ENCODE measurements at regions not wholly inside any gene's neighbourhood (a gene's known extent, or its start where the extent isn't known, plus 50 kb on each side); places are given as distances from the start of the nearest gene placed in this dataset.

DNA sequence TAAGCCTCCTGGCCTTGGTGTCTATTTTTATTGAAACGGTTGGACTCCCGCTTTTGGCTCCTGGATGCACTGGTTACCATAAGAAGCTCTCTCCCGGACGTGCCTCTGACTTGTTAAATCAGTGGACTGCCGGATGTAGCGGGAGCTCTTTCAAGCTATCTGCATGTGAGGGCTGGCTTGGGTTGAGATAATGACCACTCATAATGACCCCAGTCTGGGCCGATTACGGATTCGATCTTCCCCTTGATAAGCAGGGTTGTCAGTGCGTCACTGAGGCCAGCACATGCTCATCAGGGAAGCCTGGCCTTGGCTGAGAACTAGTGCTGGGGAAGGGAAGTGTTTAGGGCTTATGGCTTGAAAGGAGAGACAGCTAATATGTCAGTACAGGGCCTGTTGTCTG, 528.1 kb downstream of the CDH26 start:
- DNase-seq = no peak

DNA sequence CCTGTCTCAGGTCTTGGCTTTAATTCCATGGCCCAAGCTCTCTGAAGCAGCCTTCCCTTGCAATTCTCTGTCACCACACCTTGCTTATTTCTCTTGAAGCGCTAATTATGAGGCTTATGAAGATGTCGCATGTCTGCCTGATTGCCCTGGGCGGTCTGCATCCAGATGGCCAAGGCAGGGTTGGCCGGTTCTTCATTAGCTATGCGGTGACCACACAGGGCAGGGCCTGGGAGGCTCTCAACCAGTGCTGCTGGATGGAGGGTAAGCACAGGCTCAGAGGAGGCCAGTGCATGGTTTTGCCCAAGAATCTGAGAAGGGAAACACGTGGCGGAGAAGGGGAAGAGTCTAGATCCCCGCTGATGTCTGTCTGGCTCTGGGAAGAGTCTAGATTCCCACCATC, 528.7 kb downstream of the CDH26 start:
- no peak for DNase-seq

DNA sequence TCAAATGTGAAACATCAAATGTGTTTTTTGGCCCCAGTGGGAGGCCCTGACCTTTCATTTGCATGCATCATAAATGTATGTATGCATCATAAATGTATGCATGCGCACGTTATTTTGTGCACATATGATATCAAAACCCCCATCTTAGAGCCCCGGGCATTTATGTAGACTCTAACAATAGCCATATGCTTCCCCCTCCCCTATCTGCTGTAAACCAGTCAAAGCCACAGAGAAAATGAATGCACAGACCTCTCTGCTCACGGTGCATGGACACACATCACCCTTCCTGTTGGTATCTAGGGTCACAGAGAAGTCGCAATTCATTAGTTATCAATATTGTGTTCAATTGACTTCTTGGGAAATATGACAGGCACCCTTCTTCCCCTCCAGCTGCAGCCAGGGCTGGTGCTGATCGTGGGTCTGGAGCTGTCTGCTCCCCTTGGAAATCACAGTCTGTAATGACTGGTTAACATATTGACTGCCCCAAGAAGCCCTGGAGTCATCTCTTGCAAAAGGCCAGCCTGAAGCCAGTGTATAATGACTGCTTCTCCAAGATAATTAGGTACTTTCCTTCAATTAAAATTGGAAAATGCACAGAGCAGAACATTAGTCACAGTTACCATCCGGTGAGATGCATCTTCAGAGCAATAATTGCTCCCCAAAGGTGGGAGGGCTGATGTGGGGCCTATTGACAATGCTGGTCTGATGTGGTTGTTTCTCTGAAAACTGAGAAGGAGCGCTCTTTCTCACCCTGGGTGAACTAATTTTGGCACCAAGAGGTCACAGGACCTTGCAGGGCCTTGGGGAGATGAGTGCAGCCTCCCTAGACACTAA, 532.2 kb downstream of the CDH26 start:
- DNase-seq = no peak

DNA sequence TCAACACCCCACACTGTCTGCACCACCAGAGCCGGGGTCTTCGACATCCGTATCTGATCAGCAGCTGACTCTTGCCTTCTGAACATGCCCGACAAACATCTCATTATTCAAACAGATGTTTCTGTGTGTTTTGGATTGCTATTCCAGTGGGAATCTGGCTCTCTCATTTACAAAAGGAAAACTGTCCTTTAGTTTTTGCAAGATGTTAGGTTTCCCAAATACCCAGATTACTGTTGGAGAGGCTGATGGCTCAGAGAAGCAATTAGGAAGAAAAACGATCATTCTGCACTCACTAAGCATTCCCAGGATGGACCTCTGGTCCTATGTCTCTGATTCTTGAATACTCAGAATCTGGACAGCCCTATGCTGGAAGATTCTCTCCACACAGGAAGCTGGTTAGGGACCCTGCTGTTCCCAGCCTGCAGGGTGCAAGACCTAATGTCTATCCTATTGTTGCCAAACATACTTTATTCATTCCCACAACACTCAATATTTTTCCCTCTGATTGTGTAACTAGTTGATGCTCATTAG, 532.9 kb downstream of the CDH26 start:
- no peak for DNase-seq

DNA sequence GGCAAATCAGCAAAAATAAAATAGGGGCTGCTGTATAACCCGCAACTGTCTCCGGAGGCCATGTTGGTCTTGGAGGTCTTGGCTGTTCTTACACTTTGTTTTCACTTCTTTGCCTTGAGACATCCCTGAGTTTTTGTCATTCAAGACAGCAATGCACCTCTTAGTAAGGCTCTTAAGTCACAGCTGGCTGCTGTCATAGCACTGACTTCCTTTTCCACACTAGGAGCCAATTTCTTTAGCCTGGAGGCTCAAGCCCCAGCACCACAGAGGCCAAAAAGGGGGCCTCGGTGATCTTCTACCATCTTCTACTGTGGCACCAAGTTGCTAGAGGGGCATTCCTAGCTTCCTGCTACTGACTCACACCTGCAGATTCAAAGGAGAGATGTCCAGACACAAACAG, 536.3 kb downstream of the CDH26 start:
- DNase-seq = no peak

DNA sequence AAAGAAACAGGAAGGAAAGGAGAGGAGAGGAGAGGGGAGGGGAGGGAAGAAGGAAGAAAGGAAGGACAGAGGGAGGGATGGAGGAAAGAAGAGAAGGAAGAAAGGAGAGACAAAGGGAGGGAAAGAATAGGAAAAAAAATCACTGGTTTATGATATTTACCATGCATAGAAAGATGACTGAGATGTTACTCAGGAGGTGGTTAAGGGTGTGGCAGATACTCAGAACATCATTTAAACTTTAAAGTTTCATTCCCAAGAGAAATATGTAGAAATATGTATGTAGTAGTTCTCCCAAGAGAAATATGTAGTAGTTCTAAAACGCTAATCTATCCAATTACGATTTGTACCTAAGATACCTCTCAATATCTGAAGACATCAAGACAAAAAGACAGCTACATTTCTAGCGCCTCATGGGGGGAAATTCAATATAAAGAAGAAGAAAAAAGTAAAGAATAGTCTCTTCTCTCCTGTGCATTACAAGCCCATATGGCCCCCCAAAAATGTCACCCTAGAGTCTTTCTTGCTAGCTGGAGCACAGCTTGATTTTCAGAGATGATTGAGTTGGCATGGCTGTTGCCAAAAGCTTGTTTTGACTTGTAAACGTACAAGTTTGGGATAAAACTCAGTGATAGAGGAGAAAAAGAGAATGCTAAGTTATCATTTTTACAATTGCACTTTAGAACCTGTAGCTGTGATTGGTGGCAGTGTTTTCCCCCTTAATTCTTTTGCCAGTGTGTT, 539.2 kb downstream of the CDH26 start:
- no peak for DNase-seq

DNA sequence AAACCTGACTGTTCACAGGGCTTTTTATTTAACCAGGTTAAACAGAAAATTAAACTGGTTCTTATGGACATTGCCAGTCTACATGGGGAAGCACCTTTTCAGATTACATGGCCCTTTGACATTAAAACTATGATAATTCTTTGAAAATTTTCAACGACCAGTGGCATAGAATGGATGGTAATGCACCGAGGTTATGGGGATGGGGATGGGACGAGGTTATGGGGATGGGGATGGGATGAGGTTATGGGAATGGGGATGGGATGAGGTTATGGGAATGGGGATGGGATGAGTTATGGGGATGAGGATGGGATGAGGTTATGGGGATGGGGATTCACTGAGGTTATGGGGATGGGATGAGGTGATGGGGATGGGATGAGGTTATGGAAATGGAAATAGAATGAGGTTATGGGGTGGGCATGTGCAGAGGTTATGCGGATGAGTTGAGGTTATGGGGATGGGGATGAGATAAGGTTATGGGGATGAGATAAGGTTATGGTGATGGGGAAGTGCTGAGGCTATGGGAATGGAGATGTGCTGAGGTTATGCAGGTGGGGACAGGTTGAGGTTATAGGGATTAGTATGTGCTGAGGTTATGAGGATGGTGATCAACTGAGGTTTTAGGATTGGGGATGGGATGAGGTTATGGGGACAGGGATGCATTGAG, 541.9 kb downstream of the CDH26 start:
- no peak for DNase-seq

DNA sequence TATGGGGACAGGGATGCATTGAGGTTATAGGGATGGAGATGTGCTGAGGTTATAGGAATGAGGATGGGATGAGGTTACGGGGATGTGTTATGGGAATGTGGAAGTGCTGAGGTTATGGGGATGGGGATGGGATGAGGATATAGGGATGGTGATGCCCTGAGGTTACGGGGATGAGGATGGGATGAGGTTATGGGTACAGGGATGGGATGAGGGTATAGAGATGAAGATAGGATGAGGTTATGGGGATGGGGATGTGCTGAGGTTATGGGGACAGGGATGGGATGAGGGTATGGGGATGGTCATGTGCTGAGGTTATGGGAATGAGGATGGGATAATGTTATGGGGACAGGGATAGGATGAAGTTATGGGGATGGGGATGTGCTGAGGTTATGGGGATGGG, 542.8 kb downstream of the CDH26 start:
- DNase-seq = no peak

DNA sequence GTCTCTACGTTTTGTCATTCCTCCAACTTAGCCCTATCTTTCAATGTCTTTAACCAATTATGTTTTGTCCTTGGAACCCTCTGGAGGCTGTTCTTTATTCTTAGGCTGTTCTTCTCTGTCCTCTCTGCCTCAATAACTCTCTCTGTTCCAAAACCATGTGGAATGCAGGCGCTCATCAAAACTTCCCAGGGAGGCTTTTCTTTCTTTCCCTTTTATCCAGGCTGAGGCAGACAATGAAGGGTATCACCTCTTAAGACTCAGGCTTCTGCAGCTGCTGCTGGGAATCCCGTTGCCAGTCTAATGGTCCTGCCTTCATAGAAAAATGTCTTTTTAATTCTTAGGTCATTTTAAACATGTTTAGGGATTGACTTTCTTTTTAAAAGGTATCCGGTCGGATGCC, 544.7 kb downstream of the CDH26 start:
- no peak for DNase-seq

DNA sequence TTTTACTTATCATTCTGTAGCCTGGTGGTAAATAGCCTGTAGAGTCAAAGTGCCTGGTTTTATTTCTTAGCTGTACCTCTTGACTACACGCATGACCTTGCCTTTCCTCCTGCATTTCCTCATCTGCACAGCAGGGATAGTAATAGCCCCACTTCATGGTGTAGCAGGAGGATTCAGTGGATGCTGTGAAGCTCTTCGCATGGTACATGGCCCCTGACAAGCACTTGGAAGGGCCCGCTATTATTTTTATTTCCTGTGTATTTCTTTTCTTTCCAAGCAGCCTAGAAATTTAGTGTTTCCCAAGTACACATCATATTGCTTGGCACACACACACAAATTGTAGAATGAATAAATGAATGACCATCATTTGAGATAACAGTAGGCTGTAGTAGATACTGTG, 547.2 kb downstream of the CDH26 start:
- no peak for DNase-seq

DNA sequence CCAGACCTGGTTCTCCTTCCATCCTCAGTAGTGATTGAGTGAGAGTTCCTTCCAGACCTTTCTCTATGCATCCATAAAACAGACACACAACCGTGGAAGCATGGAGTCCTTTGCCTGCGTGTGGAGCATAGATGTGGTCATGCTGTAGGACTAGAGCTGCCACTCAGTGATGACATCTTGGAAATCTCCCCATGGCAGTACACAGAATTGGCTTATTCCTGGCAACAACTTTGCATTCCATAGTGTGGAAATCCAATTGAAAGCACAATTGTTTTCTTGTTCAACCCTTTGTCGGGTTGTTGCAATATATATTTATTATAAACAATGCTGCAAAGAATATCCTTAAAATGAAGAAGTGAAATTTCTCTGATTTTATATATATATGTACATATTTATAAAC, 547.8 kb downstream of the CDH26 start:
- DNase-seq = no peak

DNA sequence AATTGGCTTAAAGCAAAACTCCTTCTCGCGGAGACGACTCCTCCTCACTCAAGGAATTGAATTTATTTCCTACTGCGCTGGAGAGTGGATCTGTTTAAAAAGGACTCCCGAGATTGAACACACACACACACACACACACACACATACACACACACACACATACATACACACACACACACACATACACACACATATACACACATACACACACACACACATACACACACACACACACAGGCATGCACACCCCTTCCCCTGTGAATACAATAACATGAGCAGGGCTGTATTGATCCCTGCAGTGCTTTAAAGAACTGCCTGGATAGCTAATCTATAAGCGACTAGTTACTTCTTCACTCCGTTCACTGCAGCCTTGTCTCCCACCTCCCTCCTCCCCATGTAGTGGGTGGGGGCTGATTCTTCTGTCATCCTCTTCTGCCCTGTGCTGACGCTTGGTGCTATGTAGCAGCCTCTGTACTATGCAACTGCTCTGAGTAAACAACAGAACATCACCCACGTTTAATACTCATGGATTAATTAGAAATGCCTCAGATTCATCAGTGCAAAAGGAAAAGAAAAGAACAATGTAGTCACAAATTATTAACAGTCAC, 549.0 kb downstream of the CDH26 start:
- DNase-seq = no peak

DNA sequence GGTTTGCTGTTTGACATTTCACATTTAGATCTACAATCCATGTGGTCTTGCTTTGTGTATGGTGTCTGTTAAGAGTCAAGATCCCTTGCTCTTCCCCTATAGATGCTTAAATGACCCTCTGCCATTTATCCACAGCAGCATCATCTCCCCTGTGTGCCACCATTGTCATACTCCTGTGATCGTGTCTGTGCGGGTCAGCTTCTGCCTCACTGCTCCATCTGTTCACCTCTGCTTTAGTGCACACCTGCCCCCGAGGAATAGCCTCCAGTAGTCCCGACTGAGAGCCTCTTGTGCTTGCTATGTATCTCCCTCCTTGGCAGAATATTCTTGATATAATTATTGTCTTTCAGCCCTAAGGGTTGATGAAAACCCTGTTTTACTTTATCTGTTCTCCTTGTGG, 551.2 kb downstream of the CDH26 start:
- DNase-seq = no peak

DNA sequence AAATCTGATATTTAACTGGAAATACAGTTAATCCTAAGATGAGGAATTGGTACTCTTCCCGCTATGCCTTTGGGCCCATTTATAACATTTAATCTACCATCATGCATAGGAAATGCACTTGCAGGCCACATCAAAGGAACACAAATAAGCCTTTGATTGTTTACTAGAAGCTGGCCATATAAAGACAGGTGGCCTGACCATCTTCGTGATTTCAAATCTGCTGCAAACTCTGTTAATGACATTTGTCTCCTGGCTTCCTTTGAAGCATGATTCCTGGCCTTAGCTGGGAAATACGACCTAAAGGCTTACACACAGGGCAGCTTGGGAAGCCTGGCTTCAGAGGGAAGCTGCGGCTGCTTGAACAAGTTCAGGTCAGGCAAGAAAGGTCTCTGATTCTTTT, 552.1 kb downstream of the CDH26 start:
- no peak for DNase-seq

DNA sequence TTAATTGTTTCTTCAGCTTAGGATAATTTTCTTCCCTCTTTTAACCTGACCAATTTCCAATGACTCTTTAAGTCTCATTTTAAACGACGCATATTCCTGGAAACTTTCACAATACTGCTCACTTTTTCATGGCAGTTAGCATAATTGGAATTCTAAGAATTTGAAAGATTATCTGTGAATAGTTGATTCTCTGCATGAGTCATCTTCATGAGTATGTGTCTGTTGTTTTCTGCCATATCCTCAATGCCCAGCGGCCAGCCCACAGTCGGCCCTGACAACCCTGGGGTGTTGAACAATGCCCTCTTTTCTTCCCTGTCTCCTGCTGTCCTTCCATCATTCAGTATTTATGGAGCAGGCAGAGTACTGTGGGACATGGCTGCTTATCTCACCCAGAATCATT, 554.2 kb downstream of the CDH26 start:
- no peak for DNase-seq

DNA sequence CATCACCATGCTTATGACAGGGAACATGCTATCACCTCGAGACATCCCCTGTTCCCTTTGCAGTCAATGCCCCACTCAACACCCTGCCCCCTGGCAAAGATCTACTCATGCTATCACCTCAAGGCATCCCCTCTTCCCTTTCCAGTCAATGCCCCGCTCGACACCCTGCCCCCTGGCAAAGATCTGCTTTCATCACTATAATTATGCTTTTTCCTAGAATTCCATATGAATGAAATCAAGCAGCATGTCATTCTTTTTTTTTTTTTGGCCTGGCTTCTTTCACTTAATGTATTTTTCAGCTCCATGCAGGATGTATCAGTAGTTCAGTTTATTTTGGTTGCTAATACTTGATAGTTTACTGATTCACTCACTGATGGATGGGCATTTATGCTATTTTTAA, 554.9 kb downstream of the CDH26 start:
- DNase-seq = no peak

DNA sequence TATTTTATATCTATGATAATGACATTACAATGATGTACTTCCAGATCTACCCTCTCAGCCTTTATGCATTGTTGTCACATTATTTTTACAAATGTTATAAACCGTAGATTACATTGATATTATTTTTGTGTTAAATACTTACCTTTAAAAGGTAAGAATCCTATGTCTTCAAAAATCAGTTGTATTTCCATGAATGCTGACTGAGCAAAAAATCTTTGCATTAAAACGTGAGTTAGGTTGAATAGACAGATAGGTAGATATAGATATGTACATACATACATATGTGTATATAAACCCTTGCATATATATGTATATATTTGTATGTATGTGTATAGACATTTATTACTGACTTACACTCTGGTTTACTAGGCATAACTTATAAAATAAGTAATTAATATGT, 558.2 kb downstream of the CDH26 start:
- no peak for DNase-seq

DNA sequence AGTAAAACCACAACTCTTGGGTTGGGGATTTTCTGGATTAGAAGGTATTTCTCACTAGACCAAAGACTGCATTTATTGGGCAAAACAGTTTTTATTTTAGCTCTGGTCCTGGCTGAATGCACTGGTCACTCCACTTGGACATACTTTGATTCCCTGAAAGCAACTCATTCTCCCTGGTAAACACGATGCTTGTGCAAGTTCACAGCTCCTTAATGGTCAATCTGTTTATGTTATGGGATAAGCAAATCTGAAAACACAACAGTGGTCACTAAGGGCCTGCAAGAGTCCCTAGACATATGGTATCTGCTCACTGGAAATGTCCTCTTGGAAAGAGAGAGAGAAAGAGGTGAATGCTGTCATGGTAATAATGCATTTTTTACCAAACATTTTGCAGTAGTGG, 559.8 kb downstream of the CDH26 start:
- DNase-seq = no peak

DNA sequence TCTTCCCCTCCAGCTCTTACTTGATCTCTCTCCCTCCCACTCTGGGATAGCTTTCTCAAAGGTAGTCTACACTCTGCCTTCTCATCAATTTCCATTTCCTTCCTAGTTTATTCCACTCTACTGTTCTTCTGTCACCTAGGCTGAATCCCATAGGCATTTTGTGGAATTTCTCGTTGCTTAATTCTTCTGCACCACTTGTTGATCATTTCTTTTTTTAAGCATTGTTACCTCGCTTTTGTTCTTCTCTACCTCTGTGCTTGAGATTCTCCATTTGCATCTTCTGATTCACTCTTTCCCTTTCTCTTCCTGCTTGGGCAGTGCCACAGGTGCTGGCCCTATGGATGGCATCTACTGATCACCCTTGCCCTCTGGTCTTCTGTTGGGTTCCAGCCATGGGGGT, 567.2 kb downstream of the CDH26 start:
- no peak for DNase-seq

DNA sequence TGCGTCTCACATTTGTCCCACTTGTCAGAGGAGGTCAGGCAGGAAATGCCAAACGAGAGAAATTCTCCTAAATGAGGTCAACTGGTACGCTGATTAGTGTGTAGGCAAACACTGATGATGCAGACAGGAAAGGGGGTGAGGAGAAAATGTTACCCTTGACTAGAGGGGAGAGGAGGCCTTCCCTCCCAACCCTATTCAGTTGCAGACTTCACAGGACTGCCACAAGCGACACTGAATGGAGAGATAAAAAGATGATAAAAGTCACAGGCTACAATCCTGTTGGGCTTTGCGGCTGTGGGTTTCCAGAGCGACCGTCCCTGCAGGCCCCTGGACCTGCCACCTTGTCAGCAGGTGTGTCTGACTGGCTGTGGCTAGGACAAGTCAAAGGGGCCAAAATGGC, 569.4 kb downstream of the CDH26 start:
- no peak for DNase-seq

DNA sequence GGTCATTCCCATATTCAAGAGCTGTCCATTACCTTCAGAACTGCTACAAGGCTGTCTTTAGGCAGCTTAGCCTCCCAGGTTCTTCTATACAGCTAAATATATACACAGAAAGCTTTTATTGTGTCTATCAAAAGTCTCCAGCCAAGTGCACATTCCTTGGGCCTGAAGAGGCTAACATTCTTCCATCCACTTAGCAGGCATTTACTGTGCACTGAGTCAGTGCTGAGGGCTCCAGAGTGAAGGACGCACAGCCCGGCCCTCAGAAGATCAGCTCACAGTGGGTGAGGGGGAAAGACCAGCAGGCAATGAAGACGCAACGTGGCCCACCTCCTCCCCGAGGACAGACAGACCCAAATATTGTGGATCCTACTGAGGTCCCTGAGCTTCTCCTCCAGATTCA, 569.9 kb downstream of the CDH26 start:
- DNase-seq = no peak

DNA sequence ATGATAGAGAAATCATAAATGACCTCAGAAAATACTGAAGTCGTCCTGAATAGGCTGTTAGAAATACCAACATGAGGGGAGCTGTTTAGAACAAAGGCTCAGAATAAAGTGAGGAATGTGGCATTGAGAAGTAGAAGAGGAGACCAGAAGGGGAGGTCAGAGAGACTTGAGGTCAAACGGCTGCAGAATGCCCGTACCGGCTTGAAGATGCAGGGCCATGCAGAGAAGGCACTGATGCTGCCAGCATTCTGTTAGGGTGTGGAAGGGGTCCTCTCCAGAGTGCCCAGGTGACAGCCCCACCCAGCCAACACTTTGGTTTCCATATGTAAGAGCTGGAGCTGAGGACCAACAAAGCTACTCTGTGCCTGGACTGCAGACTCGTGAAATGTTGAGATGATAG, 570.9 kb downstream of the CDH26 start:
- DNase-seq = no peak

DNA sequence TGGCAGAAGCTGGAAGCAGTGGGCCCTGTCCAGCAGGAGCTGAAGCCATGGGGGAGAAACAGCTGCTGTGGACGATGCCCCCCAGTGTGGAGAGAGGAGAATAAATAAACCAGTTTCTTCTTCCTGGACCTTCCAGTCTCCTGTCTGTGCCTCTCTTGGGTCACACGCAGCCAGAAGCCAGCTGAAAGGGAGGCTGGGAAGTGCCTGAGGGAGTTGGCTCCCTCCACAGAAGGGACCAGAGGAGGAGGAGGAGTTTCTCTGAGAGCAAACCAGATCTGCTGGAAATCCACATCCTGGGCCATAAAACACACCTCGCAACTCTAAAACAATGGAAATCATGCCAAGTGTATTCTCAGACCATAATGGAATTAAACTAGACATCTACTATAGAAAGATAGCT, 577.0 kb downstream of the CDH26 start:
- no peak for DNase-seq

Measured in activated CD4-positive, alpha-beta T cell treated with anti-CD3 and anti-CD28 coated beads, Interleukin-2, amount 50 U/mL, for 16 hours (primary cell).